ENCODE measurements at regions not wholly inside any gene's neighbourhood (a gene's known extent, or its start where the extent isn't known, plus 50 kb on each side); places are given as distances from the start of the nearest gene placed in this dataset.
A peak's percentile ranks its signal among the peaks of the same experiment; 100 is the strongest.

- Histone ChIP-seq H3K27ac (no peak overlapping the region), H3K4me3 (replicated peaks in 1 of 3) (no peak overlapping the region), H3K36me3 (no peaks in the 10 kb centered on the region), H3K4me1 (peaks cover 0 to 19% of the 10 kb centered on the region in 2 donors), H3K9me3 (no peaks in the 10 kb centered on the region), H3K27me3 (no peaks in the 10 kb centered on the region)
- TF ChIP-seq CTCF (IDR thresholded peaks at IDR 0.05), result no peak
- TF ChIP-seq POLR2A (IDR thresholded peaks at IDR 0.05), result no peak
- 76 to 80% methylated on average over 8 to 10 of the region's 10 CpGs for WGBS, 2 donors
- intact Hi-C loops (cut with DNase I), result no loop called here
- peak in 1 of 2 donors; percentile 2 for DNase-seq
Observed at GRCh38 chr15:77860071-77860691, 217.3 kb downstream of the TBC1D2B start.

GRCh38 chr15:77859491-77860060 lies 217.9 kb downstream of the TBC1D2B start:
- peaks cover 0 to 13% of the 10 kb centered on the region in 2 donors for H3K4me1 ChIP-seq
- WGBS, 2 donors, result 83 to 94% methylated on average over 1 to 2 of the region's 2 CpGs
- no peak for DNase-seq
- H3K27me3 ChIP-seq, result no peaks in the 10 kb centered on the region
- intact Hi-C loops (cut with DNase I), result no loop called here
- TF ChIP-seq POLR2A (IDR thresholded peaks at IDR 0.05) (no peak), CTCF (IDR thresholded peaks at IDR 0.05) (no peak)
- no peaks in the 10 kb centered on the region for H3K36me3 ChIP-seq
- H3K4me3 ChIP-seq (replicated peaks in 1 of 3), result no peak overlapping the region
- no peak overlapping the region for H3K27ac ChIP-seq
- no peaks in the 10 kb centered on the region for H3K9me3 ChIP-seq

DNA sequence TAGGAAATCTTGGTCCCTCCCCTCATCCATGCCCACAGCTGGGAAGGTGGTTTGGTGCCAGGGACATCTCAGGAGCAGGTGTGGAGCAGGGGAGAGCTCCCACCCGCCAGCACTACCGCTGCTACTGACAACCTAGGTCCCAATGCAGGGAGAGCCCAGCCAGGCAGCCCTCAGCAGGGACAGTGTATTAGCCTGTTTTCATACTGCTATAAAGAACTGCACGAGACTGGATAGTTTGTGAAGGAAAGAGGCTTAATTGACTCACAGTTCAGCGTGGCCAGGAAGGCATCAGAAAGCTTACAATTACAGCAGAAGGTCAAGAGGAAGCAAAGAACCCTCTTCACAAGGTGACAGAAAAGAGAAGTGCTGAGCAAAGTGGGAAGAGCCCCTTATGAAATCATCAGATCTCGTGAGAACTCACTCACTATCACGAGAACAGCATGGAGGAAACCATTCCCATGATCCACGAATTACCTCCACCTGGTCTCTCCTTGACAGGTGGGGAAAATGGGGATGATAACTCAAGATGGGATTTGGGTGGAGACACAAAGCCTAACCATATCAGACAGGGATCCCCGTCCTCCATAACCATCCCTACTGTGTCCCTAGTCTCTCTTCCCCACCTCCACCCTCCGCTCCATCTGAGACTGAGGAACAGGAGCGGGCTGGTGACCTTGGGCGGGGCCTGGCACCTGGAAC lies 218.6 kb downstream of the TBC1D2B start:
- Histone ChIP-seq H3K27me3 (no peaks in the 10 kb centered on the region), H3K4me3 (replicated peaks in 1 of 3) (no peak overlapping the region), H3K4me1 (peaks cover 0 to 7% of the 10 kb centered on the region in 2 donors), H3K36me3 (no peaks in the 10 kb centered on the region), H3K27ac (no peak overlapping the region), H3K9me3 (no peaks in the 10 kb centered on the region)
- DNase-seq, result peak in 1 of 2 donors; percentile 26
- intact Hi-C loops (cut with DNase I), result no loop called here
- TF ChIP-seq CTCF (IDR thresholded peaks at IDR 0.05) (no peak), POLR2A (IDR thresholded peaks at IDR 0.05) (no peak)
- 63 to 66% methylated on average over 11 of the region's 11 CpGs for WGBS, 2 donors

- TF ChIP-seq CTCF (IDR thresholded peaks at IDR 0.05) (no peak), POLR2A (IDR thresholded peaks at IDR 0.05) (no peak)
- H3K4me3 ChIP-seq (replicated peaks in 1 of 3), result no peak overlapping the region
- no peaks in the 10 kb centered on the region for H3K9me3 ChIP-seq
- H3K27me3 ChIP-seq, result no peaks in the 10 kb centered on the region
- no peaks in the 10 kb centered on the region for H3K36me3 ChIP-seq
- no peak for DNase-seq
- WGBS, 2 donors, result 86 to 88% methylated on average over 7 of the region's 7 CpGs
- H3K4me1 ChIP-seq, result peaks cover 0 to 5% of the 10 kb centered on the region in 2 donors
- H3K27ac ChIP-seq, result no peak overlapping the region
- intact Hi-C loops (cut with DNase I), result no loop called here
Observed at GRCh38 chr15:77857419-77857818, 220.1 kb downstream of the TBC1D2B start.

Measured in thyroid gland (tissue), 4 donors.